Left ventricle myocardium inferior (tissue), 1 donor: ENCODE measurements at regions not wholly inside any gene's neighbourhood (a gene's known extent, or its start where the extent isn't known, plus 50 kb on each side); places are given as distances from the start of the nearest gene placed in this dataset.

Experiments
- DNase-seq: peaks from one replicate; pipeline ENCODE4 v3.0.0-alpha.2; 2020
- H3K27ac ChIP-seq: fragments of 200-600 bp; replicated peaks from 2 replicates; pipeline ENCODE4 v1.8.0; 2021
- H3K27me3 ChIP-seq: fragments of 200-600 bp; 2 replicates; pipeline ENCODE4 v1.8.0; 2021; ENCODE audit warnings: low read depth
- H3K36me3 ChIP-seq: fragments of 200-600 bp; 2 replicates; pipeline ENCODE4 v1.8.0; 2021
- H3K4me1 ChIP-seq: fragments of 200-600 bp; 2 replicates; pipeline ENCODE4 v1.8.0; 2021
- H3K4me3 ChIP-seq: fragments of 200-600 bp; 2 replicates; pipeline ENCODE4 v1.8.0; 2021; ENCODE audit warnings: mild to moderate bottlenecking, moderate library complexity
- H3K9me3 ChIP-seq: fragments of 200-600 bp; replicated peaks from 2 replicates; pipeline ENCODE4 v1.8.0; 2021
- CTCF ChIP-seq: fragments of 200-600 bp; IDR thresholded peaks from 2 replicates; pipeline ENCODE4 v1.8.0; 2021; ENCODE audit warnings: antibody characterized with exemption, mild to moderate bottlenecking, borderline replicate concordance
- intact Hi-C: fragments of 100-400 bp; cut with micrococcal nuclease; formaldehyde crosslinking; loops from one replicate; pipeline ENCODE4 v1.11.0; 2022
- donor health status: DM: no; HTN: yes; CAD: no; lungs with severe emphysema.

GRCh38 chr1:236334893-236335545, 53.3 kb upstream of the ERO1B start:
- Histone ChIP-seq H3K4me1 (no peaks in the 10 kb centered on the region), H3K4me3 (no peak overlapping the region), H3K9me3 (no peaks in the 10 kb centered on the region), H3K36me3 (no peaks in the 10 kb centered on the region), H3K27me3 (no peaks in the 10 kb centered on the region), H3K27ac (no peak overlapping the region)
- no peak for DNase-seq
- TF ChIP-seq CTCF, result no peak
- intact Hi-C loops, result no loop called here

GRCh38 chr1:236332092-236332758, 50.5 kb upstream of the ERO1B start:
- H3K36me3 ChIP-seq, result no peaks in the 10 kb centered on the region
- H3K4me3 ChIP-seq, result no peak overlapping the region
- no peaks in the 10 kb centered on the region for H3K27me3 ChIP-seq
- no peaks in the 10 kb centered on the region for H3K9me3 ChIP-seq
- intact Hi-C loops, result no loop called here
- TF ChIP-seq CTCF, result no peak
- no peak for DNase-seq
- H3K4me1 ChIP-seq, result no peaks in the 10 kb centered on the region
- H3K27ac ChIP-seq, result no peak overlapping the region
